ENCODE measurements at regions not wholly inside any gene's neighbourhood (a gene's known extent, or its start where the extent isn't known, plus 50 kb on each side); places are given as distances from the start of the nearest gene placed in this dataset.

DNA sequence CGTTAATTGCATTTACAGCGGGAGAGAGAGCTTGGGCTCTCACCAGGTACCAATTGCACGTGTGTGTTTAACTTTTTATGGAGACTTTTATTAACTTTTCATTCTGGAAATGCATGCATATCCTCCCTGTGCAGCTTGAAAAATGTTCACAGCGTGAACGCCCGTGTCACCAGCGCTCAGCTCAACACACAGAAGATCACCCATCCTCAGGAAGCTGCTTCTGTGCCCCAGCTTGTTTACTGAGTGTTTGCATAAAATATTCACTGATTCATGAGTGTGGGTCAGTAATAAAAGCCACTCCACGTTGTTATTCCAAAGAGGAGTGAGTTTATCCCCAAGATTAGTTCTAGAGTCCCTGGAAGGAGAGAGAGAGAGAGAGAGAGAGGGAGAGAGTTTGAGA lies 75.5 kb upstream of the FZD10 start:
- TF ChIP-seq, protein P1, sequence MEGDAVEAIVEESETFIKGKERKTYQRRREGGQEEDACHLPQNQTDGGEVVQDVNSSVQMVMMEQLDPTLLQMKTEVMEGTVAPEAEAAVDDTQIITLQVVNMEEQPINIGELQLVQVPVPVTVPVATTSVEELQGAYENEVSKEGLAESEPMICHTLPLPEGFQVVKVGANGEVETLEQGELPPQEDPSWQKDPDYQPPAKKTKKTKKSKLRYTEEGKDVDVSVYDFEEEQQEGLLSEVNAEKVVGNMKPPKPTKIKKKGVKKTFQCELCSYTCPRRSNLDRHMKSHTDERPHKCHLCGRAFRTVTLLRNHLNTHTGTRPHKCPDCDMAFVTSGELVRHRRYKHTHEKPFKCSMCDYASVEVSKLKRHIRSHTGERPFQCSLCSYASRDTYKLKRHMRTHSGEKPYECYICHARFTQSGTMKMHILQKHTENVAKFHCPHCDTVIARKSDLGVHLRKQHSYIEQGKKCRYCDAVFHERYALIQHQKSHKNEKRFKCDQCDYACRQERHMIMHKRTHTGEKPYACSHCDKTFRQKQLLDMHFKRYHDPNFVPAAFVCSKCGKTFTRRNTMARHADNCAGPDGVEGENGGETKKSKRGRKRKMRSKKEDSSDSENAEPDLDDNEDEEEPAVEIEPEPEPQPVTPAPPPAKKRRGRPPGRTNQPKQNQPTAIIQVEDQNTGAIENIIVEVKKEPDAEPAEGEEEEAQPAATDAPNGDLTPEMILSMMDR (IDR thresholded peaks at IDR 0.05; ENCODE audit: borderline replicate concordance, control extremely low read depth, extremely low read depth, insufficient read depth, missing control alignments): no peak
- in situ Hi-C loops (cut with MboI; ENCODE audit: low sequenced_read_pairs, unreplicated experiment): no loop called here
- DNase-seq (ENCODE audit: low spot score): no peak

DNA sequence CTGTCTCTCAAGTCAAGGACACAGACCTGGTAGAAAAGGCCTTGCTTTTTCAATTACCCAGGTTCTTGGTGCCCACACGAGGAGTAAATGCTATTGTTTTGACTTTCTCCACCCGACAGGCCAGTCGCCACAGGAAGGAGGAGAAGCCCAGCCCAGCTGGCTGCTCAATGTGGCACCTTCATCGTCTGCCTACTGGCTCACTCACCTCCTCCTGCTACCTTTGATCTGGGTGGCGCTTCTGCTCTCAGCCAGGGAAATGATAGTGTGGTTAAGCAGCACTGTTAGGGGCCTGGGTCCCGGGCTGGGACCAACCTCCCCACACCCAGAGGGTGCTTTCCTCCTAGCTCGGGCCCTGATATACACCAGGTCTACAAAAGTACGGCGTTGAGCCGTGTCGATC lies 75.0 kb upstream of the FZD10 start:
- no peak for DNase-seq (ENCODE audit: low spot score)
- in situ Hi-C loops (cut with MboI; ENCODE audit: low sequenced_read_pairs, unreplicated experiment): no loop called here
- TF ChIP-seq, protein P1 (IDR thresholded peaks at IDR 0.05; ENCODE audit: borderline replicate concordance, control extremely low read depth, extremely low read depth, insufficient read depth, missing control alignments): no peak

DNA sequence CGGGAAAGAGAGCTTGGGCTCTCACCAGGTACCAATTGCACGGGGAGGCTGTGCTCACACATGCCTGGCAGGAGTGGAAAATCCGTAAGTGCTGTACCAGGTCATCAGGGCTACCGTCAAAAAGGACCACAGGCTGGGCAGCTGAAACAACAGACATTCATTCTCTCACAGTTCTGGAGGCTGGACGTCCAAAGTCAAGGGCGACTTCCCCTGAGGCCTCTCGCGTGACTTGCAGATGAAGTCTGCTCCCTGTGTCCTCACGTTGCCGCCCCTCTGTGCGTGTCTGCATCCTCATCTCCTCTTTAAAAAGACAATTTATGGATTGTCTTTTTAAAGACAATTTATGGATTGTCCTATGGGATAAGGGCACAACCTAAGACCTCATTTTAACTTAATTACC lies 73.8 kb upstream of the FZD10 start:
- DNase-seq (ENCODE audit: low spot score): no peak
- TF ChIP-seq, protein P1 (IDR thresholded peaks at IDR 0.05; ENCODE audit: borderline replicate concordance, control extremely low read depth, extremely low read depth, insufficient read depth, missing control alignments): no peak
- in situ Hi-C loops (cut with MboI; ENCODE audit: low sequenced_read_pairs, unreplicated experiment): no loop called here

DNA sequence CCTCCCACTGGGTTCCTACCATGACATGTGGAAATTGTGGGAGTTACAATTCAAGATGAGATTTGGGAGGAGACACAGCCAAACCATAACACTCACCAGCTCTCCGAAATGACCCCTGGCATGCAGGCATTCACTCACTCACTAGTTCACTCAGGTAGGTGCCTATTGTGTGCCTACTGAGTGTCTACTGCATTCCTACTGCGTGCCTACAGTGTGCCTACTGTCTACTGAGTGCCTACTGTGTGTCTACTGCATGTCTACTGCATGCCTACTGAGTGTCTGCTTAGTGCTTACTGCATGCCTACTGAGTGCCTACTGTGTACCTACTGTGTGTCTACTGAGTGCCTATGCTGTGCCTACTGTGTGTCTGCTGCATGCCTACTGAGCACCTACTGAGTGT lies 71.7 kb upstream of the FZD10 start:
- in situ Hi-C loops (cut with MboI; ENCODE audit: low sequenced_read_pairs, unreplicated experiment): no loop called here
- TF ChIP-seq, protein P1 (IDR thresholded peaks at IDR 0.05; ENCODE audit: borderline replicate concordance, control extremely low read depth, extremely low read depth, insufficient read depth, missing control alignments): no peak
- DNase-seq (ENCODE audit: low spot score): no peak

DNA sequence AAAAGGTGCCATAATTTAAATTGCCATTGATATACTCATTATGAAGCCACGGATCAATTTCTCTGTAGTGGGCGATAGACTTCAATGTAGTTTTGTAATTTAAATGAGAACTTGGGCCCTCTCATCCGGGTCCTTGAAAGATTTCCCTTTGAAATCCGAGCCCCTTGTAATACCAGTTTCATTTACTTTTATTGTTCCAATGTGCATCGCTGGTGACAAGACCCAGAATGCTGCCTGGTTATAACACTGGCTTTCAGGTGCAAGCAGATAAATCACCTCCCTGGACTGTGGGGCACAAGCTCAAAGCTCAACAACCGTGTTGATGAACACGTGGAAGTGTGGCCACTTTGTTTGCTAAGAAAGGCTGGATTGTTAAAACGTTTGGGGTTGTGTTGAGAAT lies 68.9 kb upstream of the FZD10 start:
- in situ Hi-C loops (cut with MboI; ENCODE audit: low sequenced_read_pairs, unreplicated experiment): no loop called here
- TF ChIP-seq, protein P1 (IDR thresholded peaks at IDR 0.05; ENCODE audit: borderline replicate concordance, control extremely low read depth, extremely low read depth, insufficient read depth, missing control alignments): no peak
- DNase-seq (ENCODE audit: low spot score): no peak

DNA sequence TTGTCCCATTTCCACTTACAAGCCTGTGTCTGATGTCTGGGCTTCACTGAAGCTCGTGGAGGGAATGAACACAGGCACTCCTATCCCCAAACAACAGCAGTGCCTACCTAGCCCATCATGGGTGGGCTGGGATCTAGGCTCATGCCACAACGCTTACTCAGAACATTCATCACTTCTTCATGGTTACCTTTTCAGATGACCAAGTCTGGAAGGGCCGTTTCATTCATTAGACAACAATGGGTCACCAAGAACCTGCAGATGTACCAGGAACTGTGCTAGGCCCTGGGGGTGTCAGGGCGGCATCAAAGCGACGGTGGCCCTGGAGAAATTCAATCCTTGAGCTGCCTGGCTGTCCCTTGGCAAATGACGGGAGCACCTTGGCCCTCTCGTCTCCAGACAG lies 64.9 kb upstream of the FZD10 start:
- in situ Hi-C loops (cut with MboI; ENCODE audit: low sequenced_read_pairs, unreplicated experiment): no loop called here
- TF ChIP-seq, protein P1 (IDR thresholded peaks at IDR 0.05; ENCODE audit: borderline replicate concordance, control extremely low read depth, extremely low read depth, insufficient read depth, missing control alignments): no peak

DNA sequence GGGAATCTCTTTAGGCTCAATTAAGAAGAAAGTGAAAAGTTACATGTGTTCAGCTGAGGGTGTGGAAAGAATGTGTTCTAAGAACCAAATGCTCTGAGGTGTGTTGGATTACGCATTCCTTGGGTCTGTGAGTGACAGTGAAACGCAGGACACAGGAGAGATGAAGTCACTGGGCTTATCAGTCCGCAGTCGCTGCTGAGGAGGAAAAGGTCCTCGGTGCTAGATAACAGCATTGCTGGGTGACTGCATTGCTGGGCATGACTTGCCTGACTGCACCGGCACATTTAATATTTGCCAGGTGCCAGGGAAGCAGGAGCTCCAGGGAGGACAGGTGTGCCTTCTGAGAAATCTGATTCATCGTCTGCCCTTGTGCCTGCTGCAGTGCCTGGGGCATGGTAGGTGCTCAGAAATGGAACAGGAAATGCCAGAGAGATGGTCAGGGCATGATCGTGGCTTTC lies 64.4 kb upstream of the FZD10 start:
- DNase-seq (ENCODE audit: low spot score): no peak
- in situ Hi-C loops (cut with MboI; ENCODE audit: low sequenced_read_pairs, unreplicated experiment): no loop called here
- TF ChIP-seq, protein P1 (IDR thresholded peaks at IDR 0.05; ENCODE audit: borderline replicate concordance, control extremely low read depth, extremely low read depth, insufficient read depth, missing control alignments): no peak

More for the DNA sequence above, 64.9 kb upstream of the FZD10 start:
- no peak for DNase-seq (ENCODE audit: low spot score)

Measured in GM13976 (cell line).